ENCODE measurements at regions not wholly inside any gene's neighbourhood (a gene's known extent, or its start where the extent isn't known, plus 50 kb on each side); places are given as distances from the start of the nearest gene placed in this dataset.

DNA sequence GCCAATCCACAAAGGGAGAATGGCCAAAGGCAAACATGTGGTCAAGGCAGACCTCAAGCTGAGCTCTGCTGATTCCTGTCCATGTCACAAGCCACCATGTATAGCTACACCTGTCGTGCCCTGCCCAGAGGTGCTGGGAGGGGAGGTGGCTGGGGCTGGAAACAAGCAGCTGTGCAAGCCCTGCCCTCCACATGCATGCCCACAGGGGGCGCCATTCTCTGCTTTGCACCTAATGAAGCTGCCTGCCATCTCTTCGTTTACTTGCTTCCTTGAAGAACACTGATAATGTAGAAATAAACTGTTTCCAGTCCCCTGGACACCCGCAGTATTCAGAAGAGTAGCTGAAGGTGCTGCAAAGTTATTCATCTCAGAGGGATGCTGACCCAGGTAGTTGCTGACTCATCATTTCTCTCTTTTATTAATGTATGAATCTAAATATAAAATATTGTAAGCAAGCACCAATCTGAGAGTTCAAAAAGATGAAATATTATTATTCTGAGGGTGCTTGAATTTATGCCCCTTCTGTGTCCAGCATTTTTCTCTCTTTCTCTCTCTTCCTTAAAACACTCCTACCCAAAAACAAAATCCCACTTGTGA, 278.6 kb downstream of the ADGRA3 start:
- intact Hi-C loops (cut with DNase I): no loop called here
- peak in 39 of 42 donors; percentile 19 to 85 (median 48) for DNase-seq

- intact Hi-C loops (cut with DNase I): no loop called here
- no peak for DNase-seq
Measured at GRCh38 chr4:22235698-22236097, 280.2 kb downstream of the ADGRA3 start.

- intact Hi-C loops (cut with DNase I): no loop called here
- DNase-seq: peak in 3 of 42 donors; percentile 10 to 35 (median 12)
Measured at GRCh38 chr4:22233230-22233629, 282.6 kb downstream of the ADGRA3 start.

- no peak for DNase-seq
- intact Hi-C loops (cut with DNase I): no loop called here
Measured at GRCh38 chr4:22220965-22221364, 272.4 kb upstream of the KCNIP4 start.

- intact Hi-C loops (cut with DNase I): no loop called here
- no peak for DNase-seq
Measured at GRCh38 chr4:22217480-22217879, 268.9 kb upstream of the KCNIP4 start.

DNA sequence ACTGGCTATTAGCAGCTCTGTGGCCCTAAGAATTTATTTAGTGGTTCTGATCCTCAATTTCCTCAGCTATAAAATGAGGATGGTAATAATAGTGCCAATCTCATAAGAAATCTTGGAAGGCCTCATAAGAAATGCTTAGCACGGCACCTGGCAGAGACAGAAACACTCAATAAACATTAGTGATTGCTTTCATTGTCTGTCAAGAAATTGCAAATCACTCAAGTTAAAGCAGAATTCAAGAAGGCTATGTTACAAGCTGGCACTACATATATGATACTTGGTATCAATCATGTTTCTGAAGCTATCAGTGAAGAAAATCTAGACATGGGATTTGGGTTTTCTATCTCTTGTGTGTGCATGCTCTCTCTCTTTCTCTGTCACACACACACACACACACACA, 267.7 kb upstream of the KCNIP4 start:
- intact Hi-C loops (cut with DNase I): no loop called here
- DNase-seq: no peak

DNA sequence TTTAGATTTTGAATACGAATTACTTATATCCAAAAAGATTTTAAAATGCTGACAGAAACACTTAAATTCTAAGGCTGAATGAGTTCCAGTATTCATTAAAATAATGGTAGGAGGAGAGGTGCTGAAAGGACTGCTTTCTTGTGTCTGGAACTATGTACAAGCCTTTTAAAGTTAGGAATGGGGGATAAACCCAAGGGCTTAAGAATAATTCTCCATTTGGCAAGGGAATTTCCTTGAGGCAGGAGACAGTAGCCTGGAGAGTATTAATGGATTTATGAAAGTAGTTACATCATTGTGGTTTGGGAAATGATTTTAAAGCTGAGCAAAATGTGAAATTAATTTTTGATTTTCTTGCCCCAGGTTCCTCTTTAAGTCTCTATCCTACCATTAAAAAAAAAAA, 266.5 kb upstream of the KCNIP4 start:
- DNase-seq: no peak
- intact Hi-C loops (cut with DNase I): no loop called here

DNA sequence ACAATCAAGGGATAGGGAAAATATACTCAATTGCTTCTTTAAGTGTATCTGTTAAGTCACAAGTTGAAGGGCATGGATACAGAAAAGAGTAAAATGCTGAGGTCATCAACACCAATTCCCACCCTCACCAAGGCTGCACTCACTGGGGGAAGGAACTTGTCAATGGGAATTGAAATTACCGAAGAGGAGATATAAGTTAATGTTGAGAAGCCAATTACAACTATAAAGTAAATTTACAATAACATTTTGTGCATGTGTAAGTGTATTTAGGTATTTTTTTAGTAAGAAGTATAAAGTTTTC, 255.1 kb upstream of the KCNIP4 start:
- intact Hi-C loops (cut with DNase I): no loop called here
- DNase-seq: no peak

DNA sequence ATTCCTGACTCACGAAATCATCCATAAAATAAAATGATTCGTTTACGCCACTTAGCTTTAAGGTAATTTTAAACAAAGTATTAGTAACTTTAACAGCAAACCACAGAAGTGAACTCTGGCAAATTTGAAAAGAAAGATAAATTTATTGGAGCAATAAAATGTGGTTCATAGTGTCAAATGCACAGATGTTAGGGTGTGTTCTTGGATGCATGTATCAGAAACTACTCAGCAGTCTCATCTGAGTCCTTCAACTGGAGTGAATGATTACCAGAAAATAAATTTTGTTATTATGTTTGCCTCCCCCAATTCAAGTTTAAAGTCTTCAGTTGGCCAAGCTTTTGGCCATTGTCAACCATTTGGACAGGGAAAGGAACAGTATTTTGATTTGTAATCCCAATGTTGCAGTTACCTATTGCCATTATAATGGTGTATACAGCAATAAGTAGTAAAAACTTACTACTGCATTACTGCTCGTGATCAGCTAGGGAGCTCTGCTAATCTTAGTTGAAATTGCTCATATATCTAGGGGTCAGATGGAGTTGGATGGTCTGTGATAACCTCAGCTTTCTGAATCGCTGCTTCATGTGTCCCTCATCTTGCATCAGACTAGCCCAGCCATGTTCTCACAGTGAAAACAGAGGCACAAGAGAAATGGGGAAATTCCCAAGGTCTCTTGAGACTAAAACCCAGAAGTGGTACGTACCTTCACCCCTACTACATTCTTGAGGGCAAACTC, 254.6 kb upstream of the KCNIP4 start:
- intact Hi-C loops (cut with DNase I): no loop called here
- no peak for DNase-seq

DNA sequence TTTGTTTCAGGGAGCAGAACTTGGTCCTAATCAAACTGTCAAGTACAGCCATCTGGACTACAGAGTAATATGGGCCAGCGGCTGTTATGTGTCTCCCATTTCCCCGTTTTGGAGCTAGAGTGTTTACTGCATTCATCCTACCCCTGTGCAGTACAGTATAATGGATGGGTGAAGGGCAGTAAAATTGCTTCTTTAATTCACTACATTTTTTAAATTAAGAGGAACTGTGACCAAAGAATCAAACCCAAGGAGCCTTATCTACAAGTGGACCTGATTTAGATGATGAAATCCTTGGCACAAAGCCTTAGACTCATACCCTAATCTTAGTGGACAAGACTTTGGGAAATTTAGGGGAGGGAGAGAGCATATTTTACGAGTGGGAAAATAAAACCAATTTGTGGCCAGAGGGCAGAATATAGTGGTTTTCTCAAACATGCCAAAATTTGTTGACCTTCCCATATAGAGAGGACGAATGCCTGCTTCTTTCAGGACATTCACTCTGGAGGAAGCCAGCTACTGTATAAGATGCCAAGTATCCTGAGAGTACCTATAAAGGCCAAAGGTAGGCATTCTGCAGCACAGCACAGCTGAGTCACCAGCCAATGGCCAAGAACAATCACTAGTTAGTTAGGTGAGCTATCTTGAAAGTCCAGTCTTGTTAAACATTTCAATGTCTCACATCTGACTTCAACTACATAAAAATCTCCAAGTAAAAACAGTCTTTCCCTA, 253.8 kb upstream of the KCNIP4 start:
- DNase-seq: no peak
- intact Hi-C loops (cut with DNase I): no loop called here

GRCh38 chr4:22201256-22201655, 252.7 kb upstream of the KCNIP4 start:
- intact Hi-C loops (cut with DNase I): no loop called here
- no peak for DNase-seq

- DNase-seq: no peak
- intact Hi-C loops (cut with DNase I): no loop called here
Measured at GRCh38 chr4:22196551-22196950, 248.0 kb upstream of the KCNIP4 start.

DNA sequence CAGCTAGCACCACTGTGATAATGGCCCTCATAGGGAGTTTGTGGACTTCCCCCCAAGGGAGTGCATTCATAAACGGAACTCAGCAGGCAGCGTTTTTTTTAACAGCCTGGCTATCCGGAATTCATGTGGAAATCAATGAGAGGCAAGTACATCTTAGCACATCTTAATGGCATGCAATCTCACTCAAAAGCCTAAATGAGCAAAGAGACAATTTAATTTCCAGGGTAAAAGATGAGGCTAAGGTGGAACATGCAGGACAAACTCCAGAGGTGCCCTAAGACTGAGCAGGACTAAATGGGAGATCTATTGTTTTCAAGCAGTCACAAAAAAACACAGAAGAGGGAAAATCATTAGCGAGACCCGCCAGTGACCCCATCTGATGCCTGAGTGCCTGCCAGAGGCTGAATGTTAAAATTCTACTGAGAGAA, 243.5 kb upstream of the KCNIP4 start:
- DNase-seq: no peak
- intact Hi-C loops (cut with DNase I): no loop called here

GRCh38 chr4:22191565-22191964, 243.0 kb upstream of the KCNIP4 start:
- DNase-seq: no peak
- intact Hi-C loops (cut with DNase I): no loop called here

DNA sequence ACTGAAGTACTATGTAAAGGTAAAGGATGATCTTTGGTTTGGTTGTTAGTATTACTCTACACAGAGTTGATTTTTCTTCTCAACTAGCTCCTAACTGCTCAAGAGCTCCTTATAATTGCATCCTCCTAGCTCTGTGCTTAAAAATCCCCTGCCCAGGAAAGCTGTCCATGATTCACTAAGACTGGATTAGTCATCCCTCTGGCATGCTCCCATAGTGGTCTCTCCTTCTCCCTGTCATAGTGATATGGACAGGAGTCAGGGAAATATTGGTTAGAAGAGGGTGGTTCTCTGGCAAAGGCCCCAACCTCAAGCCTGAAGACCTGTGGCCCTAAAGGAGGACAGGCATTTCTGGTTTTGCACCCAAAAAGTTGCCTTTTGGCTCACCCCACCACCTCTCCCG, 242.3 kb upstream of the KCNIP4 start:
- intact Hi-C loops (cut with DNase I): no loop called here
- DNase-seq: no peak

DNA sequence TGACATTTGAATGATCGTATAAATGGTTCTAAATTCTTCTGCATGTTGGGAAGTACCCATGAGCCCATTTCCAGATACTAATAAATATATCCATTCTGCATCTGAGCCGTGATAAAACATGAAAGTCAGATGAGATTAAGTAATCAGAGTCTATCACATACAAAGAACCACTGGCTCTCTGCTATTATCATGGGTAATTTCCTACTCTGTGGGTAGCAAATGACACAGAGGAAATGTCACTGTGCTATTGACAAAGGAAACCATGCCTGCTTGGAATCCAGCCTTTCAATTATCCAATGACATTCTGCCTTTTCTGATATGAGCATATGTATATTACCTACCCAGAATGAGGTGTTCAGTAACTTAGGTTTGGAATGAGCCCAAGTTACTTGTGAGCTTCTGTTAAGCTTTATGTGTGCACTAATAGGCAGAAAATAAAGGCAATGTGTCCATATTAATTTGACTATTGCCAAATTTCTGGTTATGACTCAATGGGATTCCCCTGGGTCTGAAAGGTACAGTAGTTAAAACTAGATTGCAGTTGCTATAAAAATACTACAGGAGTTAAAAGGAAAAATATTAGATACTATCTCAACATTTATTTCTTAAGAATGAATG, 238.7 kb upstream of the KCNIP4 start:
- no peak for DNase-seq
- intact Hi-C loops (cut with DNase I): no loop called here

DNA sequence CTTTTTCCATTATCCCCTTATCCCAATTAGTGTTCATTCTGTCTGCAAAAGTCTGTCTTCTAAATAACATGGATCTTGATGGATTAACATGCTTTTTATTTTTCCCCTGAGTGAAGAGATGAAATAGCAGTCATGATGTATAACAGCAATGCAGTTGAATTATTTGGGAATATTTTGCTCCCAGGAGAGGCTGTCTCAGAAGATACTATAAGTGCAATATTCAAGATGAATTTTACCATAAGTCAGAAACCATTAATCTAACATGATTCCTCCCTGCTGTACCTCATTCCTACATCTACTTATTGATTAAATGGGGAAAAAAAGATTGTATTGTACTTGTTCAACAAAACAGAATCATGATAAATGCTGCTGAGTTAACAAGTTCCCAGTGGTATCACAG, 233.2 kb upstream of the KCNIP4 start:
- intact Hi-C loops (cut with DNase I): no loop called here
- no peak for DNase-seq

- intact Hi-C loops (cut with DNase I): no loop called here
Measured at GRCh38 chr4:22179124-22179874, 230.7 kb upstream of the KCNIP4 start.

GRCh38 chr4:22174640-22175039, 226.1 kb upstream of the KCNIP4 start:
- intact Hi-C loops (cut with DNase I): no loop called here

More at GRCh38 chr4:22179124-22179874, 230.7 kb upstream of the KCNIP4 start:
- peak in 1 of 42 donors; percentile 5 for DNase-seq

GRCh38 chr4:22170353-22170752, 221.8 kb upstream of the KCNIP4 start:
- no peak for DNase-seq
- intact Hi-C loops (cut with DNase I): no loop called here

More at GRCh38 chr4:22174640-22175039, 226.1 kb upstream of the KCNIP4 start:
- no peak for DNase-seq
